ENCODE measurements at regions not wholly inside any gene's neighbourhood (a gene's known extent, or its start where the extent isn't known, plus 50 kb on each side); places are given as distances from the start of the nearest gene placed in this dataset.

DNA sequence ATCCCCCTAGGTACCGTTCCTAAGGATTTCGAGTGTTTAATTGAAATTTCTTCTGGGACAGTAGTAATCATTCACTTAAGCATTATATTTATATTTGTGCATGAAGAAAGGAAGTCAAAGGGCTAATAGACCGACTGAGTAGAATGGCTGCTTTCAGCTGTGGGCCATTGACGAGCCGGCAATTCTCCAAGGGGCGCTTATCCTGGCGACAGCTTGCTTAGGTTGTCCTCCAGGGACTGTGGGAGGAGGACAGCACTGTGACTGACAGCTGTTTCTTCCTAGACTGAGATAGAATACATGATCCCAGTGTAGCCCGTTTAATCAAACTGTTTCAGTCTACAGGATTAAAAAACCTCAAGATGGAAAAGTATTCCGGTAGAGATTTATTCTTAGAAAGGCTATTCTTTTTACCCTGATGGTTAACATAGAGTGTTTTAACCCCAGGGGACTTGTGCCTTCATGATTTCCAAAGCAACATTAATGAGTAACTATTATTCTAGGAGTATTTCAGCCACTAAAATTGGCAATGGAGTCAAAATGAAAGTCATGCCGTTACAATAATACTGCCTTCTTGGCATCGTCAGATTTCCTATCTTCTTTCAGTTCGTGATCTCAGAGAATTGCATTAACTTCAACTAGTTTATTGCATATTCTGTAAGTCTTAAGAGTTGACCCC lies 943.1 kb upstream of the WWC1 start:
- TF ChIP-seq, protein P1, sequence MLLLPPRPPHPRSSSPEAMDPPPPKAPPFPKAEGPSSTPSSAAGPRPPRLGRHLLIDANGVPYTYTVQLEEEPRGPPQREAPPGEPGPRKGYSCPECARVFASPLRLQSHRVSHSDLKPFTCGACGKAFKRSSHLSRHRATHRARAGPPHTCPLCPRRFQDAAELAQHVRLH (CRISPR knock-in tag; IDR thresholded peaks at IDR 0.05; ENCODE audit: borderline replicate concordance, low read depth) = no peak
- TF ChIP-seq SIN3A (IDR thresholded peaks at IDR 0.05; ENCODE audit: borderline replicate concordance, low read depth, low read length) = no peak
- TF ChIP-seq, protein P2, sequence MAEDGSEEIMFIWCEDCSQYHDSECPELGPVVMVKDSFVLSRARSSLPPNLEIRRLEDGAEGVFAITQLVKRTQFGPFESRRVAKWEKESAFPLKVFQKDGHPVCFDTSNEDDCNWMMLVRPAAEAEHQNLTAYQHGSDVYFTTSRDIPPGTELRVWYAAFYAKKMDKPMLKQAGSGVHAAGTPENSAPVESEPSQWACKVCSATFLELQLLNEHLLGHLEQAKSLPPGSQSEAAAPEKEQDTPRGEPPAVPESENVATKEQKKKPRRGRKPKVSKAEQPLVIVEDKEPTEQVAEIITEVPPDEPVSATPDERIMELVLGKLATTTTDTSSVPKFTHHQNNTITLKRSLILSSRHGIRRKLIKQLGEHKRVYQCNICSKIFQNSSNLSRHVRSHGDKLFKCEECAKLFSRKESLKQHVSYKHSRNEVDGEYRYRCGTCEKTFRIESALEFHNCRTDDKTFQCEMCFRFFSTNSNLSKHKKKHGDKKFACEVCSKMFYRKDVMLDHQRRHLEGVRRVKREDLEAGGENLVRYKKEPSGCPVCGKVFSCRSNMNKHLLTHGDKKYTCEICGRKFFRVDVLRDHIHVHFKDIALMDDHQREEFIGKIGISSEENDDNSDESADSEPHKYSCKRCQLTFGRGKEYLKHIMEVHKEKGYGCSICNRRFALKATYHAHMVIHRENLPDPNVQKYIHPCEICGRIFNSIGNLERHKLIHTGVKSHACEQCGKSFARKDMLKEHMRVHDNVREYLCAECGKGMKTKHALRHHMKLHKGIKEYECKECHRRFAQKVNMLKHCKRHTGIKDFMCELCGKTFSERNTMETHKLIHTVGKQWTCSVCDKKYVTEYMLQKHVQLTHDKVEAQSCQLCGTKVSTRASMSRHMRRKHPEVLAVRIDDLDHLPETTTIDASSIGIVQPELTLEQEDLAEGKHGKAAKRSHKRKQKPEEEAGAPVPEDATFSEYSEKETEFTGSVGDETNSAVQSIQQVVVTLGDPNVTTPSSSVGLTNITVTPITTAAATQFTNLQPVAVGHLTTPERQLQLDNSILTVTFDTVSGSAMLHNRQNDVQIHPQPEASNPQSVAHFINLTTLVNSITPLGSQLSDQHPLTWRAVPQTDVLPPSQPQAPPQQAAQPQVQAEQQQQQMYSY (CRISPR knock-in tag; IDR thresholded peaks at IDR 0.05) = no peak
- no peak for TF ChIP-seq ZBTB7A (CRISPR knock-in tag; IDR thresholded peaks at IDR 0.05)
- TF ChIP-seq, protein P3, sequence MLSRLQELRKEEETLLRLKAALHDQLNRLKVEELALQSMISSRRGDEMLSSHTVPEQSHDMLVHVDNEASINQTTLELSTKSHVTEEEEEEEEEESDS (CRISPR knock-in tag; IDR thresholded peaks at IDR 0.05; ENCODE audit: borderline replicate concordance) = no peak
- no peak for TF ChIP-seq FOXM1 (CRISPR knock-in tag; IDR thresholded peaks at IDR 0.05)
- TF ChIP-seq, protein P4, sequence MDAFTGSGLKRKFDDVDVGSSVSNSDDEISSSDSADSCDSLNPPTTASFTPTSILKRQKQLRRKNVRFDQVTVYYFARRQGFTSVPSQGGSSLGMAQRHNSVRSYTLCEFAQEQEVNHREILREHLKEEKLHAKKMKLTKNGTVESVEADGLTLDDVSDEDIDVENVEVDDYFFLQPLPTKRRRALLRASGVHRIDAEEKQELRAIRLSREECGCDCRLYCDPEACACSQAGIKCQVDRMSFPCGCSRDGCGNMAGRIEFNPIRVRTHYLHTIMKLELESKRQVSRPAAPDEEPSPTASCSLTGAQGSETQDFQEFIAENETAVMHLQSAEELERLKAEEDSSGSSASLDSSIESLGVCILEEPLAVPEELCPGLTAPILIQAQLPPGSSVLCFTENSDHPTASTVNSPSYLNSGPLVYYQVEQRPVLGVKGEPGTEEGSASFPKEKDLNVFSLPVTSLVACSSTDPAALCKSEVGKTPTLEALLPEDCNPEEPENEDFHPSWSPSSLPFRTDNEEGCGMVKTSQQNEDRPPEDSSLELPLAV (CRISPR knock-in tag; conservative IDR thresholded peaks at IDR 0.05; ENCODE audit: low read depth) = no peak
- no peak for TF ChIP-seq POLR2AphosphoS2 (IDR thresholded peaks at IDR 0.05; ENCODE audit: low read depth, low read length)
- no peak for TF ChIP-seq IKZF1 (IDR thresholded peaks at IDR 0.05)
- no peak for TF ChIP-seq POLR2A (IDR thresholded peaks at IDR 0.05; ENCODE audit: insufficient read depth in 1 of 2, low read depth in 2 of 2, low read length in 2 of 2)
- TF ChIP-seq, protein P5, sequence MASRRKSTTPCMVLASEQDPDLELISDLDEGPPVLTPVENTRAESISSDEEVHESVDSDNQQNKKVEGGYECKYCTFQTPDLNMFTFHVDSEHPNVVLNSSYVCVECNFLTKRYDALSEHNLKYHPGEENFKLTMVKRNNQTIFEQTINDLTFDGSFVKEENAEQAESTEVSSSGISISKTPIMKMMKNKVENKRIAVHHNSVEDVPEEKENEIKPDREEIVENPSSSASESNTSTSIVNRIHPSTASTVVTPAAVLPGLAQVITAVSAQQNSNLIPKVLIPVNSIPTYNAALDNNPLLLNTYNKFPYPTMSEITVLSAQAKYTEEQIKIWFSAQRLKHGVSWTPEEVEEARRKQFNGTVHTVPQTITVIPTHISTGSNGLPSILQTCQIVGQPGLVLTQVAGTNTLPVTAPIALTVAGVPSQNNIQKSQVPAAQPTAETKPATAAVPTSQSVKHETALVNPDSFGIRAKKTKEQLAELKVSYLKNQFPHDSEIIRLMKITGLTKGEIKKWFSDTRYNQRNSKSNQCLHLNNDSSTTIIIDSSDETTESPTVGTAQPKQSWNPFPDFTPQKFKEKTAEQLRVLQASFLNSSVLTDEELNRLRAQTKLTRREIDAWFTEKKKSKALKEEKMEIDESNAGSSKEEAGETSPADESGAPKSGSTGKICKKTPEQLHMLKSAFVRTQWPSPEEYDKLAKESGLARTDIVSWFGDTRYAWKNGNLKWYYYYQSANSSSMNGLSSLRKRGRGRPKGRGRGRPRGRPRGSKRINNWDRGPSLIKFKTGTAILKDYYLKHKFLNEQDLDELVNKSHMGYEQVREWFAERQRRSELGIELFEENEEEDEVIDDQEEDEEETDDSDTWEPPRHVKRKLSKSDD (CRISPR knock-in tag; IDR thresholded peaks at IDR 0.05; ENCODE audit: low read depth) = no peak
- TF ChIP-seq EP300 (IDR thresholded peaks at IDR 0.05; ENCODE audit: low read depth in 2 of 2, low read length in 2 of 2) = no peak
- TF ChIP-seq EP300 (CRISPR knock-in tag; IDR thresholded peaks at IDR 0.05; ENCODE audit: borderline replicate concordance) = no peak
- TF ChIP-seq, protein P6, sequence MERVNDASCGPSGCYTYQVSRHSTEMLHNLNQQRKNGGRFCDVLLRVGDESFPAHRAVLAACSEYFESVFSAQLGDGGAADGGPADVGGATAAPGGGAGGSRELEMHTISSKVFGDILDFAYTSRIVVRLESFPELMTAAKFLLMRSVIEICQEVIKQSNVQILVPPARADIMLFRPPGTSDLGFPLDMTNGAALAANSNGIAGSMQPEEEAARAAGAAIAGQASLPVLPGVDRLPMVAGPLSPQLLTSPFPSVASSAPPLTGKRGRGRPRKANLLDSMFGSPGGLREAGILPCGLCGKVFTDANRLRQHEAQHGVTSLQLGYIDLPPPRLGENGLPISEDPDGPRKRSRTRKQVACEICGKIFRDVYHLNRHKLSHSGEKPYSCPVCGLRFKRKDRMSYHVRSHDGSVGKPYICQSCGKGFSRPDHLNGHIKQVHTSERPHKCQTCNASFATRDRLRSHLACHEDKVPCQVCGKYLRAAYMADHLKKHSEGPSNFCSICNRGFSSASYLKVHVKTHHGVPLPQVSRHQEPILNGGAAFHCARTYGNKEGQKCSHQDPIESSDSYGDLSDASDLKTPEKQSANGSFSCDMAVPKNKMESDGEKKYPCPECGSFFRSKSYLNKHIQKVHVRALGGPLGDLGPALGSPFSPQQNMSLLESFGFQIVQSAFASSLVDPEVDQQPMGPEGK (CRISPR knock-in tag; IDR thresholded peaks at IDR 0.05) = no peak
- no peak for TF ChIP-seq YEATS4 (CRISPR knock-in tag; IDR thresholded peaks at IDR 0.05; ENCODE audit: borderline replicate concordance)
